ENCODE measurements at regions not wholly inside any gene's neighbourhood (a gene's known extent, or its start where the extent isn't known, plus 50 kb on each side); places are given as distances from the start of the nearest gene placed in this dataset.
"Not testable (repeated sequence)": the region's sequence is repeated elsewhere in the genome, so short reads cannot be mapped to it uniquely, and the experiment has no call there.

- Histone ChIP-seq H3K4me3 (ENCODE audit: low read depth, low read length, poor library complexity, severe bottlenecking) (no peak overlapping the region), H3K36me3 (ENCODE audit: insufficient read depth, low read length) (no peaks in the 10 kb centered on the region), H3K27ac (ENCODE audit: low read depth, low read length, poor library complexity, severe bottlenecking) (peak overlapping the region; percentile 97)
These were observed 202.1 kb downstream of the BCL11A start for GRCh38 chr2:60351321-60351720.

DNA sequence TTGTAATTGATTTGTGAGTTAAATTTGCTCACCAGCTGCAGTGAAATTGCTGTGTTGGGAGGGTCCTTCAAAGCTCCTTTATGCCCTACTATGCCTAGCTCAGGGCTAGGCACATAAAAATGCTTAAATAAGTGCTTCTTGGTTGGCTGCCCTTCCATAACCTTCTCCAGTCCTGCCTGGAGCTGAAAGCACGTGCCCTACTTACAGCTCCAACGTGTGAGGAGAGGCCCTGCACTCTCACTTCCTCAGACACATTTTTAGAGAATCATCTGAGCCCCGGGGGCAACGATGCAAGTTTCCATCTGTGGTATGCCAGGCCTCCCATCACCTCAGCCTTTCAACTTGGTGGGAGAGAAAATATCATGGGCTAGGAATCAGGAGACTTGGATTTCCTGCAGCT lies 202.7 kb downstream of the BCL11A start:
- H3K9ac ChIP-seq (ENCODE audit: low read length) = no peak overlapping the region
- H3K36me3 ChIP-seq (ENCODE audit: insufficient read depth, low read length) = no peaks in the 10 kb centered on the region
- no peak overlapping the region for H3K4me2 ChIP-seq (ENCODE audit: low read length)
- 0 out of 2 replicates have a peak, but pooled peaks cover 2% of the 10 kb centered on the region for H3K9me3 ChIP-seq (ENCODE audit: low read length)
- peaks cover 52% of the 10 kb centered on the region for H3K4me1 ChIP-seq (ENCODE audit: insufficient read depth, low read length, severe bottlenecking)
- no peaks in the 10 kb centered on the region for H4K20me1 ChIP-seq (ENCODE audit: insufficient read depth, low read length)
- no peaks in the 10 kb centered on the region for H3K27me3 ChIP-seq (ENCODE audit: insufficient read depth, low read length)
- H2AFZ ChIP-seq (ENCODE audit: low read length) = no peak overlapping the region
- H3F3A ChIP-seq (ENCODE audit: insufficient read depth, low read length) = no peaks in the 10 kb centered on the region
- TF ChIP-seq, protein P1, sequence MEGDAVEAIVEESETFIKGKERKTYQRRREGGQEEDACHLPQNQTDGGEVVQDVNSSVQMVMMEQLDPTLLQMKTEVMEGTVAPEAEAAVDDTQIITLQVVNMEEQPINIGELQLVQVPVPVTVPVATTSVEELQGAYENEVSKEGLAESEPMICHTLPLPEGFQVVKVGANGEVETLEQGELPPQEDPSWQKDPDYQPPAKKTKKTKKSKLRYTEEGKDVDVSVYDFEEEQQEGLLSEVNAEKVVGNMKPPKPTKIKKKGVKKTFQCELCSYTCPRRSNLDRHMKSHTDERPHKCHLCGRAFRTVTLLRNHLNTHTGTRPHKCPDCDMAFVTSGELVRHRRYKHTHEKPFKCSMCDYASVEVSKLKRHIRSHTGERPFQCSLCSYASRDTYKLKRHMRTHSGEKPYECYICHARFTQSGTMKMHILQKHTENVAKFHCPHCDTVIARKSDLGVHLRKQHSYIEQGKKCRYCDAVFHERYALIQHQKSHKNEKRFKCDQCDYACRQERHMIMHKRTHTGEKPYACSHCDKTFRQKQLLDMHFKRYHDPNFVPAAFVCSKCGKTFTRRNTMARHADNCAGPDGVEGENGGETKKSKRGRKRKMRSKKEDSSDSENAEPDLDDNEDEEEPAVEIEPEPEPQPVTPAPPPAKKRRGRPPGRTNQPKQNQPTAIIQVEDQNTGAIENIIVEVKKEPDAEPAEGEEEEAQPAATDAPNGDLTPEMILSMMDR (IDR thresholded peaks at IDR 0.05; ENCODE audit: low read length) = no peak
- TF ChIP-seq EZH2 (IDR thresholded peaks at IDR 0.05; ENCODE audit: borderline replicate concordance, low read length) = no peak
- peak overlapping the region; percentile 97 for H3K27ac ChIP-seq (ENCODE audit: low read depth, low read length, poor library complexity, severe bottlenecking)
- no peaks in the 10 kb centered on the region for H3K9me2 ChIP-seq (ENCODE audit: low read depth, low read length)
- H3K79me2 ChIP-seq (ENCODE audit: insufficient read depth, low read length) = no peaks in the 10 kb centered on the region
- no peak overlapping the region for H3K4me3 ChIP-seq (ENCODE audit: low read depth, low read length, poor library complexity, severe bottlenecking)

More at GRCh38 chr2:60351321-60351720, 202.1 kb downstream of the BCL11A start:
- Histone ChIP-seq H4K20me1 (ENCODE audit: insufficient read depth, low read length) (no peaks in the 10 kb centered on the region), H3K4me2 (ENCODE audit: low read length) (peak overlapping the region; percentile 52), H3K9me2 (ENCODE audit: low read depth, low read length) (no peaks in the 10 kb centered on the region), H3K27me3 (ENCODE audit: insufficient read depth, low read length) (no peaks in the 10 kb centered on the region), H3K79me2 (ENCODE audit: insufficient read depth, low read length) (no peaks in the 10 kb centered on the region), H3K9ac (ENCODE audit: low read length) (peak overlapping the region; percentile 53; the same call in 1 of the 2 replicates), H3K4me1 (ENCODE audit: insufficient read depth, low read length, severe bottlenecking) (peaks cover 57% of the 10 kb centered on the region), H3F3A (ENCODE audit: insufficient read depth, low read length) (no peaks in the 10 kb centered on the region), H3K9me3 (ENCODE audit: low read length) (0 out of 2 replicates have a peak, but pooled peaks cover 2% of the 10 kb centered on the region), H2AFZ (ENCODE audit: low read length) (no peak overlapping the region)
- TF ChIP-seq, protein P1 (IDR thresholded peaks at IDR 0.05; ENCODE audit: low read length) = no peak
- TF ChIP-seq EZH2 (IDR thresholded peaks at IDR 0.05; ENCODE audit: borderline replicate concordance, low read length) = no peak

DNA sequence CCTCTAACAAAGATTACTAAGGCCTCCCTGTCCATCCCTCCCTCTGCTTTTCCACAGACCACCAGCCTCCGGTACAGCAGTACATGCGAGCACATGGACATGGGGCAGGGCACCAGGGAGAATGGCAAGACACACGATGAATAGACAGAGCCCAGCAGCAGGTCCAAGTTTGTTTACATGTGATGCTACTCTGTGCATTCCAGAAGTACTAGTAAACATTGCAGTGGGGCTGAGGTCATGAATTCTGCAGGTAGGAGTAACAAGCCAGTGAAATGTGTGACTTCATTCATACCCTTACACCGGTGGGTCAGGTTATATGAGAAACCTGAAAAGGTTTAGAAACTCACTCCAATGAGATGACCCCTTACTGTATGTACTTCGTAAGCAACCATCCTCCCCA lies 205.7 kb downstream of the BCL11A start:
- Histone ChIP-seq H3K9ac (ENCODE audit: low read length) (no peak overlapping the region), H3K27ac (ENCODE audit: low read depth, low read length, poor library complexity, severe bottlenecking) (no peak overlapping the region), H2AFZ (ENCODE audit: low read length) (no peak overlapping the region), H3K9me2 (ENCODE audit: low read depth, low read length) (no peaks in the 10 kb centered on the region), H3K27me3 (ENCODE audit: insufficient read depth, low read length) (no peaks in the 10 kb centered on the region), H3K79me2 (ENCODE audit: insufficient read depth, low read length) (no peaks in the 10 kb centered on the region), H3K36me3 (ENCODE audit: insufficient read depth, low read length) (no peaks in the 10 kb centered on the region), H3K4me1 (ENCODE audit: insufficient read depth, low read length, severe bottlenecking) (peaks cover 22% of the 10 kb centered on the region), H3K9me3 (ENCODE audit: low read length) (0 out of 2 replicates have a peak, but pooled peaks cover 2% of the 10 kb centered on the region), H4K20me1 (ENCODE audit: insufficient read depth, low read length) (no peaks in the 10 kb centered on the region), H3F3A (ENCODE audit: insufficient read depth, low read length) (no peaks in the 10 kb centered on the region), H3K4me2 (ENCODE audit: low read length) (no peak overlapping the region), H3K4me3 (ENCODE audit: low read depth, low read length, poor library complexity, severe bottlenecking) (no peak overlapping the region)
- TF ChIP-seq EZH2 (IDR thresholded peaks at IDR 0.05; ENCODE audit: borderline replicate concordance, low read length) = no peak
- TF ChIP-seq, protein P1 (IDR thresholded peaks at IDR 0.05; ENCODE audit: low read length) = no peak

GRCh38 chr2:60342491-60342890 lies 211.0 kb downstream of the BCL11A start:
- H3F3A ChIP-seq (ENCODE audit: insufficient read depth, low read length); H3K79me2 ChIP-seq (ENCODE audit: insufficient read depth, low read length); H3K27ac ChIP-seq (ENCODE audit: low read depth, low read length, poor library complexity, severe bottlenecking); H3K36me3 ChIP-seq (ENCODE audit: insufficient read depth, low read length); H3K4me2 ChIP-seq (ENCODE audit: low read length); H3K4me1 ChIP-seq (ENCODE audit: insufficient read depth, low read length, severe bottlenecking); H3K27me3 ChIP-seq (ENCODE audit: insufficient read depth, low read length); H2AFZ ChIP-seq (ENCODE audit: low read length); H3K9me2 ChIP-seq (ENCODE audit: low read depth, low read length); H3K9me3 ChIP-seq (ENCODE audit: low read length); H3K9ac ChIP-seq (ENCODE audit: low read length); H3K4me3 ChIP-seq (ENCODE audit: low read depth, low read length, poor library complexity, severe bottlenecking); H4K20me1 ChIP-seq (ENCODE audit: insufficient read depth, low read length): not testable (repeated sequence)

All from OCI-LY1 (cell line).